Nephron (organoid): ENCODE measurements at regions not wholly inside any gene's neighbourhood (a gene's known extent, or its start where the extent isn't known, plus 50 kb on each side); places are given as distances from the start of the nearest gene placed in this dataset.

Source experiments
- H3K27ac Mint-ChIP-seq, 3 experiments: 2 replicates each; pipeline ENCODE4 v1.8.0; 2020; ENCODE audit warnings: mixed read lengths in 3 of 3, mild to moderate bottlenecking in 2 of 3, moderate library complexity in 1 of 3
- H3K27me3 Mint-ChIP-seq: 2 replicates; pipeline ENCODE4 v1.8.0; 2021; ENCODE audit warnings: low read depth, mild to moderate bottlenecking, moderate library complexity, mixed read lengths
- H3K36me3 Mint-ChIP-seq: 2 replicates; pipeline ENCODE4 v1.8.0; 2020; ENCODE audit warnings: low read depth, mixed read lengths
- H3K4me1 Mint-ChIP-seq: 2 replicates; pipeline ENCODE4 v1.8.0; 2020; ENCODE audit warnings: mixed read lengths
- H3K4me3 Mint-ChIP-seq, 3 experiments: 2 replicates each; pipeline ENCODE4 v1.8.0; 2020; ENCODE audit warnings: mild to moderate bottlenecking in 3 of 3, mixed read lengths in 3 of 3, moderate library complexity in 2 of 3
- H3K9me3 Mint-ChIP-seq: 2 replicates; pipeline ENCODE4 v1.8.0; 2020; ENCODE audit warnings: mixed read lengths
- CTCF ChIP-seq, 3 experiments: fragments of 200-600 bp; sonication (generic); IDR thresholded peaks; one replicate each; pipeline ENCODE4 v1.5.0; 2021; ENCODE audit warnings: antibody characterized with exemption in 3 of 3; ENCODE audit not compliant: unreplicated experiment in 3 of 3

GRCh38 chr16:52184336-52184735, 362.6 kb downstream of the TOX3 start:
- Mint-ChIP-seq H3K4me1 (no peaks in the 10 kb centered on the region), H3K27me3 (peaks cover 7% of the 10 kb centered on the region), H3K27ac (no peak overlapping the region), H3K4me3 (no peak overlapping the region), H3K36me3 (no peaks in the 10 kb centered on the region), H3K9me3 (no peaks in the 10 kb centered on the region)
- no peak for TF ChIP-seq CTCF (IDR thresholded peaks at IDR 0.05; ENCODE audit: unreplicated experiment in 3 of 3)

GRCh38 chr16:52182840-52183239, 364.1 kb downstream of the TOX3 start:
- Mint-ChIP-seq H3K9me3 (no peaks in the 10 kb centered on the region), H3K27ac (no peak overlapping the region), H3K36me3 (no peaks in the 10 kb centered on the region), H3K27me3 (peaks cover 7% of the 10 kb centered on the region), H3K4me1 (no peaks in the 10 kb centered on the region), H3K4me3 (no peak overlapping the region)
- TF ChIP-seq CTCF (IDR thresholded peaks at IDR 0.05; ENCODE audit: unreplicated experiment in 3 of 3), result no peak

GRCh38 chr16:52174168-52174567, 372.8 kb downstream of the TOX3 start:
- Mint-ChIP-seq H3K4me3 (no peak overlapping the region), H3K36me3 (no peaks in the 10 kb centered on the region), H3K9me3 (peaks cover 3% of the 10 kb centered on the region), H3K27ac (no peak overlapping the region), H3K4me1 (no peaks in the 10 kb centered on the region), H3K27me3 (no peaks in the 10 kb centered on the region)
- no peak for TF ChIP-seq CTCF (IDR thresholded peaks at IDR 0.05; ENCODE audit: unreplicated experiment in 3 of 3)

GRCh38 chr16:52171481-52171880, 375.5 kb downstream of the TOX3 start:
- Mint-ChIP-seq H3K36me3 (no peaks in the 10 kb centered on the region), H3K27ac (no peak overlapping the region), H3K4me1 (no peaks in the 10 kb centered on the region), H3K27me3 (no peaks in the 10 kb centered on the region), H3K4me3 (no peak overlapping the region), H3K9me3 (peaks cover 3% of the 10 kb centered on the region)
- TF ChIP-seq CTCF (IDR thresholded peaks at IDR 0.05; ENCODE audit: unreplicated experiment in 3 of 3), result no peak

- peaks cover 3% of the 10 kb centered on the region for H3K9me3 Mint-ChIP-seq
- H3K27me3 Mint-ChIP-seq, result peaks cover 3% of the 10 kb centered on the region
- no peaks in the 10 kb centered on the region for H3K36me3 Mint-ChIP-seq
- H3K27ac Mint-ChIP-seq, result no peak overlapping the region
- no peak overlapping the region for H3K4me3 Mint-ChIP-seq
- no peaks in the 10 kb centered on the region for H3K4me1 Mint-ChIP-seq
- no peak for TF ChIP-seq CTCF (IDR thresholded peaks at IDR 0.05; ENCODE audit: unreplicated experiment in 3 of 3)
Measured at GRCh38 chr16:52167328-52167727, 379.6 kb downstream of the TOX3 start.

GRCh38 chr16:52165961-52166360, 381.0 kb downstream of the TOX3 start:
- H3K4me3 Mint-ChIP-seq, result no peak overlapping the region
- peaks cover 3% of the 10 kb centered on the region for H3K27me3 Mint-ChIP-seq
- H3K9me3 Mint-ChIP-seq, result no peaks in the 10 kb centered on the region
- no peak for TF ChIP-seq CTCF (IDR thresholded peaks at IDR 0.05; ENCODE audit: unreplicated experiment in 3 of 3)
- H3K36me3 Mint-ChIP-seq, result no peaks in the 10 kb centered on the region
- no peak overlapping the region for H3K27ac Mint-ChIP-seq
- H3K4me1 Mint-ChIP-seq, result no peaks in the 10 kb centered on the region
